ENCODE measurements at regions not wholly inside any gene's neighbourhood (a gene's known extent, or its start where the extent isn't known, plus 50 kb on each side); places are given as distances from the start of the nearest gene placed in this dataset.

DNA sequence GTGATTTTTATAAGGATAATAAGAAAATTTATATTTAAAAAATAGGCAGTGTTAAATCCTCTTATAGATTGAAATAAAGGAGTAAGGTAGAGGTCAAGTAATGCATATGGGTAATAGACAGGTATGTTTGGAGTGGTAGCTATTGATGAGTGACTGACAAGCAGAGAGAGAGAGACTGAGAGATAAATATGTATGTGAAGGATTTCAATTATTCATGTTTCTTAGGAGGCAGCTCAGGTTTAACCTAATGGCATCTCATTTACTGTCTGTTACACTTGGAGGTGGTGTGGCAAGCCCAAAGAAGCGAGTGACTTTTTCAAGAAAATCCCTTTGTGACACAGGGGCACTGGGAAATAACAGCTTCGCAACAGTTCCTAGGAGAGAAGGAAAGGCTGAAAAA, 120.2 kb downstream of the KIF2B start:
- Mint-ChIP-seq H3K4me3 (no peak overlapping the region), H3K4me1 (no peaks in the 10 kb centered on the region), H3K9me3 (peaks cover 8% of the 10 kb centered on the region), H3K27me3 (no peaks in the 10 kb centered on the region), H3K36me3 (ENCODE audit: low read depth) (no peaks in the 10 kb centered on the region), H3K27ac (no peak overlapping the region)
- DNase-seq, result no peak
- POLR2A ChIA-PET, result no interaction called here
- CTCF ChIA-PET, result no interaction called here

DNA sequence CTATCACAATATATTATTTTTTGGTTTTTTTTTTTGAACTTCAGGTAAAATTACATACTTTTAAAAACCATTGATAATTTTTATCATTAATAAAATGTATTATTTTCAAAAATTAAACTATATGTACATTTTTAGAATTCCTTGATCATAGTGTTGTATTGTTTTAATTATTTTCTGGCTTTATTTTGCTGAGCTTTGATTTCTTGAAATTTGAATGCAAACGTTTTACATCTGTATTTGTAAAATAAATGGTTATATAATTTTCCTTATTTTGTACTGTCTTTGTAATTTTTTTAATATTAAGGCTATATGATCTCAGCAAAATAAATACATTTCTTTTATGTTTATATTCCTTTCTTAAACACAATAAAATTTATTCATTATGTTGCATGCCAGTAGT, 125.6 kb downstream of the KIF2B start:
- POLR2A ChIA-PET, result no interaction called here
- CTCF ChIA-PET, result no interaction called here

DNA sequence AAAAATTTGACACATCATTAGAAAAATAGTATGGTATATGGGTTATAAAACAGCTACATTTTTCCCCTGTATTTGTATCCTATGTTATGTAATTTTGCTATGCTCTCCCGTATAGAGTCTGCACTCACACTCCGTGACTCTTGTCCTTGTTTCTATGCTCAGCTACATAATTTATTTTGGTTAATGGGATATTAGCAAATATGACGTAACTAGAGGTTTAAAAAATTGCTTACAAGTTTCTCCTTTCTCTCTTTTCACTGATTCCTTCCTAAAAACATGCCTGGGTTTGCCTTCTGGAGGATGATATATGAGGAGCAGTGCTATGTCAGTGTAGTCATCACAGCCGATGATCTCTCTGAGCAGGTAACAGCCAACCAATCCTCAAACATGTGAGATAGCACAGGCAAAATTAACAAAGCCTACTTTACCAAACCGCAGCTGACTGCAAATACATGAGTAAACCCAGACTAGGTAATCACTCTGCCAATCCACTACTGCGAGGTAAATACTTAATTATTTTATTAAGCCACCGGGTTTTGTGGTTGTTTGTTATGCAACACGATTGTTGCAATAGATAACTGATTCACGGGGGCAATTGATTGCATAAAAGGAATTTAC, 126.9 kb downstream of the KIF2B start:
- DNase-seq, result no peak
- Mint-ChIP-seq H3K4me3 (no peak overlapping the region), H3K36me3 (ENCODE audit: low read depth) (no peaks in the 10 kb centered on the region), H3K9me3 (peaks cover 20% of the 10 kb centered on the region), H3K27ac (no peak overlapping the region), H3K27me3 (no peaks in the 10 kb centered on the region), H3K4me1 (no peaks in the 10 kb centered on the region)
- POLR2A ChIA-PET, result no interaction called here
- CTCF ChIA-PET, result no interaction called here

More for the DNA sequence above, 125.6 kb downstream of the KIF2B start:
- Mint-ChIP-seq H3K36me3 (ENCODE audit: low read depth) (no peaks in the 10 kb centered on the region), H3K9me3 (peaks cover 14% of the 10 kb centered on the region), H3K27me3 (no peaks in the 10 kb centered on the region), H3K4me1 (no peaks in the 10 kb centered on the region), H3K27ac (no peak overlapping the region), H3K4me3 (no peak overlapping the region)
- DNase-seq, result no peak

- H3K9me3 Mint-ChIP-seq, result peaks cover 17% of the 10 kb centered on the region
- no peaks in the 10 kb centered on the region for H3K27me3 Mint-ChIP-seq
- CTCF ChIA-PET, result no interaction called here
- POLR2A ChIA-PET, result no interaction called here
- no peak for DNase-seq
- no peak overlapping the region for H3K4me3 Mint-ChIP-seq
- H3K36me3 Mint-ChIP-seq (ENCODE audit: low read depth), result no peaks in the 10 kb centered on the region
- H3K27ac Mint-ChIP-seq, result no peak overlapping the region
- no peaks in the 10 kb centered on the region for H3K4me1 Mint-ChIP-seq
Measured at GRCh38 chr17:53950207-53950857, 127.6 kb downstream of the KIF2B start.

- H3K4me1 Mint-ChIP-seq, result no peaks in the 10 kb centered on the region
- H3K27ac Mint-ChIP-seq, result no peak overlapping the region
- ChIA-PET POLR2A (no interaction called here), CTCF (no interaction called here)
- peaks cover 20% of the 10 kb centered on the region for H3K9me3 Mint-ChIP-seq
- no peaks in the 10 kb centered on the region for H3K36me3 Mint-ChIP-seq (ENCODE audit: low read depth)
- no peak for DNase-seq
- H3K4me3 Mint-ChIP-seq, result no peak overlapping the region
- H3K27me3 Mint-ChIP-seq, result no peaks in the 10 kb centered on the region
Measured at GRCh38 chr17:53950858-53951250, 128.1 kb downstream of the KIF2B start.

DNA sequence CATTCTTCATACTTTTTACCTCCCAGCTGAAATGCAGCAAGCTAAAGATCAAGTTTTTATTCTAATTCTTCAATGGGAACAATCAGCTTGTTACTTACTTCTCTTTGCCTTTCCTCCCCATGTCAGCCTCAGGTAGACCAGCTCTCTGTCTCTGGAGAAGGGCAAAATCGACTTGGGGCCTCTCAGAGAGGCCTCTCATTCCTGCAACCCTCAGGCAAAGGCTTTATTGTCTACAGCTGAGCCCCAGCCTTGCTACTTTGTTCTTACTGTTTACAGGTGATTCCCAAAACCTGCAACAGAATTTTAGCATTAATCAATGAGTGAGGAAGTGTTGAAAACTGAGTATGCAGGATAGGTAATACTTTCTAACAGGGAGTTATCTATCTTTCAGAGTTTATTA, 148.6 kb downstream of the KIF2B start:
- no peaks in the 10 kb centered on the region for H3K36me3 Mint-ChIP-seq (ENCODE audit: low read depth)

GRCh38 chr17:53979991-53980390, 157.3 kb downstream of the KIF2B start:
- Mint-ChIP-seq H3K9me3 (peaks cover 13% of the 10 kb centered on the region), H3K36me3 (ENCODE audit: low read depth) (no peaks in the 10 kb centered on the region), H3K4me3 (no peak overlapping the region), H3K4me1 (no peaks in the 10 kb centered on the region), H3K27ac (no peak overlapping the region), H3K27me3 (no peaks in the 10 kb centered on the region)
- ChIA-PET CTCF (no interaction called here), POLR2A (no interaction called here)
- DNase-seq, result no peak

More for the DNA sequence above, 148.6 kb downstream of the KIF2B start:
- ChIA-PET POLR2A (no interaction called here), CTCF (no interaction called here)
- H3K27me3 Mint-ChIP-seq, result no peaks in the 10 kb centered on the region
- no peak overlapping the region for H3K27ac Mint-ChIP-seq
- H3K4me3 Mint-ChIP-seq, result no peak overlapping the region
- no peak for DNase-seq
- no peaks in the 10 kb centered on the region for H3K4me1 Mint-ChIP-seq
- peaks cover 2% of the 10 kb centered on the region for H3K9me3 Mint-ChIP-seq

GRCh38 chr17:53996131-53996530, 173.4 kb downstream of the KIF2B start:
- Mint-ChIP-seq H3K27ac (no peak overlapping the region), H3K4me3 (no peak overlapping the region), H3K4me1 (no peaks in the 10 kb centered on the region), H3K9me3 (no peaks in the 10 kb centered on the region), H3K36me3 (ENCODE audit: low read depth) (no peaks in the 10 kb centered on the region), H3K27me3 (no peaks in the 10 kb centered on the region)
- POLR2A ChIA-PET, result no interaction called here
- DNase-seq, result no peak
- CTCF ChIA-PET, result no interaction called here

- POLR2A ChIA-PET, result no interaction called here
Measured at GRCh38 chr17:53996890-53997289, 174.2 kb downstream of the KIF2B start.

DNA sequence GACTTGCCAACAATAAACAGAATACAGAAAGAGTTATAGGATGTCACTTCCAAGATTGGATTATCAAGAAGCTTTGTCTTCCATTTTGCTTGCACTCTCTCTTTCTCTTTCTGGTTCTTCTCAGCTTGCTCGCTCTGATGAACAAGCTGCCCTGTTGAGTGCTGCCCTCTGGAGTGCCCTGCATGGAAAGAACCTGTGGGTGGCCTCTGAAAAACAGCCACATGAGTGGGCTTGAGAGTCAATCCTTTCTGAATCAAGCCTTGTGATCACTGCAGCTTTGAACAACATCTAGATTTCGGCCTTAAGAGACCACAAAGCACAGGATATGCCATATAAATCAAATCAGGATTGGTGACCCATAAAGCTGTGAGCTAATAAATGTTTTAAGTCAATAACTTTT, 185.1 kb downstream of the KIF2B start:
- Mint-ChIP-seq H3K27ac (no peak overlapping the region), H3K4me3 (no peak overlapping the region), H3K36me3 (ENCODE audit: low read depth) (no peaks in the 10 kb centered on the region), H3K4me1 (no peaks in the 10 kb centered on the region), H3K9me3 (peaks cover 8% of the 10 kb centered on the region), H3K27me3 (no peaks in the 10 kb centered on the region)
- no peak for DNase-seq
- POLR2A ChIA-PET, result no interaction called here
- CTCF ChIA-PET, result no interaction called here

More at GRCh38 chr17:53996890-53997289, 174.2 kb downstream of the KIF2B start:
- H3K36me3 Mint-ChIP-seq (ENCODE audit: low read depth), result no peaks in the 10 kb centered on the region
- DNase-seq, result no peak
- H3K27ac Mint-ChIP-seq, result no peak overlapping the region
- H3K27me3 Mint-ChIP-seq, result no peaks in the 10 kb centered on the region
- no peaks in the 10 kb centered on the region for H3K9me3 Mint-ChIP-seq
- H3K4me3 Mint-ChIP-seq, result no peak overlapping the region
- no peaks in the 10 kb centered on the region for H3K4me1 Mint-ChIP-seq
- CTCF ChIA-PET, result no interaction called here

GRCh38 chr17:54009502-54009901, 186.8 kb downstream of the KIF2B start:
- peaks cover 8% of the 10 kb centered on the region for H3K9me3 Mint-ChIP-seq
- no peak for DNase-seq
- no peaks in the 10 kb centered on the region for H3K4me1 Mint-ChIP-seq
- no peak overlapping the region for H3K4me3 Mint-ChIP-seq
- H3K27me3 Mint-ChIP-seq, result no peaks in the 10 kb centered on the region
- H3K27ac Mint-ChIP-seq, result no peak overlapping the region
- ChIA-PET CTCF (no interaction called here), POLR2A (no interaction called here)
- no peaks in the 10 kb centered on the region for H3K36me3 Mint-ChIP-seq (ENCODE audit: low read depth)

- Mint-ChIP-seq H3K9me3 (peaks cover 16% of the 10 kb centered on the region), H3K36me3 (ENCODE audit: low read depth) (no peaks in the 10 kb centered on the region), H3K27ac (no peak overlapping the region), H3K4me3 (no peak overlapping the region), H3K4me1 (no peaks in the 10 kb centered on the region), H3K27me3 (no peaks in the 10 kb centered on the region)
- CTCF ChIA-PET, result no interaction called here
- no peak for DNase-seq
- POLR2A ChIA-PET, result no interaction called here
Measured at GRCh38 chr17:54013072-54013471, 190.3 kb downstream of the KIF2B start.

GRCh38 chr17:54015734-54016133, 193.0 kb downstream of the KIF2B start:
- ChIA-PET CTCF (no interaction called here), POLR2A (no interaction called here)
- Mint-ChIP-seq H3K4me3 (no peak overlapping the region), H3K9me3 (peaks cover 16% of the 10 kb centered on the region), H3K27ac (no peak overlapping the region), H3K4me1 (no peaks in the 10 kb centered on the region), H3K27me3 (no peaks in the 10 kb centered on the region), H3K36me3 (ENCODE audit: low read depth) (no peaks in the 10 kb centered on the region)
- DNase-seq, result no peak

DNA sequence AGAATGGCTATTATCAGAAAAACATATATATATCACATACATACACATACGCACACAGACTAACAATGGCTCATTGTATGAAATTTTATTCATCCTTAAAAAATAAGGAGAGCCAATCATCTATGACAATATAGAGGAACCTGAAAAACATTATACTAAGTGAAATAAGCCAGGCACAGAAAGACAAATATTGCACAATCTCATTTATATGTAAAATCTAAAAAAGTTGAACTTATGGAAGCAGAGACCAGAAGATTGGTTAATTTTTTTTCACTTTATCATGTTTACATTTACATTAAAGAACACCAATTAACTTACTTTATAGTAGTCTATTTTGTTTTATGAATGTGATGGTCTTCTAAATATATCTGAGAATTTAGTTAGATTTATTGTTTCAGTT, 198.7 kb downstream of the KIF2B start:
- Mint-ChIP-seq H3K9me3 (peaks cover 17% of the 10 kb centered on the region), H3K36me3 (ENCODE audit: low read depth) (no peaks in the 10 kb centered on the region), H3K27me3 (no peaks in the 10 kb centered on the region), H3K4me1 (no peaks in the 10 kb centered on the region), H3K4me3 (no peak overlapping the region), H3K27ac (no peak overlapping the region)
- ChIA-PET POLR2A (no interaction called here), CTCF (no interaction called here)
- DNase-seq, result no peak
